ENCODE measurements at regions not wholly inside any gene's neighbourhood (a gene's known extent, or its start where the extent isn't known, plus 50 kb on each side); places are given as distances from the start of the nearest gene placed in this dataset.

GRCh38 chr16:55151561-55152305, 172.3 kb upstream of the IRX6 start:
- TF ChIP-seq CTCF (conservative IDR thresholded peaks at IDR 0.05; ENCODE audit: low read depth, low read length), result no peak
- no peak for TF ChIP-seq EZH2 (IDR thresholded peaks at IDR 0.05; ENCODE audit: low read length, unreplicated experiment)
